HG03558 (cell line): ENCODE measurements at regions not wholly inside any gene's neighbourhood (a gene's known extent, or its start where the extent isn't known, plus 50 kb on each side); places are given as distances from the start of the nearest gene placed in this dataset.
"Not testable (repeated sequence)": the region's sequence is repeated elsewhere in the genome, so short reads cannot be mapped to it uniquely, and the experiment has no call there.

Source experiments
- ATAC-seq: cut with Tn5 transposase; IDR thresholded peaks from one replicate; pipeline ENCODE4 v1.9.1; 2021; ENCODE audit warnings: moderate number of reproducible peaks; ENCODE audit not compliant: unreplicated experiment; ENCODE audit errors: extremely low read depth

GRCh38 chr4:93888308-93888707, 59.8 kb downstream of the ATOH1 start:
- no peak for ATAC-seq

GRCh38 chr4:93888768-93889167, 60.2 kb downstream of the ATOH1 start:
- no peak for ATAC-seq

- no peak for ATAC-seq
Observed at GRCh38 chr4:93891244-93891643, 62.7 kb downstream of the ATOH1 start.

GRCh38 chr4:93894995-93895394, 66.4 kb downstream of the ATOH1 start:
- no peak for ATAC-seq

GRCh38 chr4:93896516-93896915, 68.0 kb downstream of the ATOH1 start:
- no peak for ATAC-seq

GRCh38 chr4:93897559-93897958, 69.0 kb downstream of the ATOH1 start:
- ATAC-seq, result no peak

- no peak for ATAC-seq
Observed at GRCh38 chr4:93908778-93909177, 80.2 kb downstream of the ATOH1 start.

- no peak for ATAC-seq
Observed at GRCh38 chr4:93911671-93912070, 83.1 kb downstream of the ATOH1 start.

- ATAC-seq, result no peak
Observed at GRCh38 chr4:93912146-93912545, 83.6 kb downstream of the ATOH1 start.

- ATAC-seq, result no peak
Observed at GRCh38 chr4:93918856-93919255, 90.3 kb downstream of the ATOH1 start.

GRCh38 chr4:93923570-93923969, 95.0 kb downstream of the ATOH1 start:
- not testable (repeated sequence) for ATAC-seq

GRCh38 chr4:93947286-93947685, 118.7 kb downstream of the ATOH1 start:
- ATAC-seq, result no peak

- not testable (repeated sequence) for ATAC-seq
Observed at GRCh38 chr4:93950239-93950638, 121.7 kb downstream of the ATOH1 start.

- no peak for ATAC-seq
Observed at GRCh38 chr4:93957186-93957585, 128.6 kb downstream of the ATOH1 start.

- no peak for ATAC-seq
Observed at GRCh38 chr4:93960450-93960849, 131.9 kb downstream of the ATOH1 start.

- no peak for ATAC-seq
Observed at GRCh38 chr4:93960916-93961315, 132.4 kb downstream of the ATOH1 start.

- no peak for ATAC-seq
Observed at GRCh38 chr4:93981594-93981993, 153.0 kb downstream of the ATOH1 start.

- ATAC-seq, result no peak
Observed at GRCh38 chr4:93982255-93982654, 153.7 kb downstream of the ATOH1 start.

GRCh38 chr4:93983140-93983539, 154.6 kb downstream of the ATOH1 start:
- ATAC-seq, result peak; percentile 92

- no peak for ATAC-seq
Observed at GRCh38 chr4:93994175-93994994, 165.8 kb downstream of the ATOH1 start.

- no peak for ATAC-seq
Observed at GRCh38 chr4:93996895-93997294, 168.3 kb downstream of the ATOH1 start.

- ATAC-seq, result no peak
Observed at GRCh38 chr4:94000559-94000958, 172.0 kb downstream of the ATOH1 start.
